Calu3 (cell line): ENCODE measurements at regions not wholly inside any gene's neighbourhood (a gene's known extent, or its start where the extent isn't known, plus 50 kb on each side); places are given as distances from the start of the nearest gene placed in this dataset.

Experiments
- BruUV-seq: library from RNA; stranded (reverse); fragments of 400-500 nt; replicated peaks from 2 replicates; lab custom pipeline; 2021; lab: Mats Ljungman, UMichigan
- CTCF ChIA-PET: fragments of 300-600 bp; sonication (Branson Sonifier 250); formaldehyde crosslinking; loops from one replicate; lab custom pipeline; 2022; ENCODE audit warnings: antibody characterized with exemption; lab: Charles Lee
- DNase-seq: peaks from one replicate; pipeline ENCODE4 v3.0.0; 2022
- H3K27ac Mint-ChIP-seq: one replicate; pipeline ENCODE4 v1.8.0; 2022; ENCODE audit warnings: mixed read lengths; ENCODE audit not compliant: unreplicated experiment
- H3K27me3 Mint-ChIP-seq: one replicate; pipeline ENCODE4 v1.8.0; 2022; ENCODE audit warnings: mixed read lengths; ENCODE audit not compliant: unreplicated experiment
- H3K36me3 Mint-ChIP-seq: one replicate; pipeline ENCODE4 v1.8.0; 2022; ENCODE audit warnings: mild to moderate bottlenecking, moderate library complexity, mixed read lengths; ENCODE audit not compliant: insufficient read depth, unreplicated experiment
- H3K4me1 Mint-ChIP-seq: one replicate; pipeline ENCODE4 v1.8.0; 2022; ENCODE audit warnings: mild to moderate bottlenecking, low read depth, mixed read lengths; ENCODE audit not compliant: unreplicated experiment
- H3K4me3 Mint-ChIP-seq: one replicate; pipeline ENCODE4 v1.8.0; 2022; ENCODE audit warnings: mild to moderate bottlenecking, low read depth, moderate library complexity, mixed read lengths; ENCODE audit not compliant: unreplicated experiment
- H3K9me3 Mint-ChIP-seq: one replicate; pipeline ENCODE4 v1.8.0; 2022; ENCODE audit warnings: low read depth, mixed read lengths; ENCODE audit not compliant: unreplicated experiment
- CTCF ChIP-seq: fragments of 200-600 bp; IDR thresholded peaks from one replicate; pipeline ENCODE4 v1.8.0; 2022; ENCODE audit warnings: antibody characterized with exemption; ENCODE audit not compliant: unreplicated experiment
- intact Hi-C: fragments of 100-400 bp; cut with micrococcal nuclease; formaldehyde crosslinking; loops from one replicate; pipeline ENCODE4 v1.10.0; 2022; ENCODE audit not compliant: unreplicated experiment

- CTCF ChIA-PET, result no interaction called here
- intact Hi-C loops, result no loop called here
- peaks cover 13% of the 10 kb centered on the region for H3K9me3 Mint-ChIP-seq
- H3K36me3 Mint-ChIP-seq, result no peaks in the 10 kb centered on the region
- no peaks in the 10 kb centered on the region for H3K27me3 Mint-ChIP-seq
- H3K27ac Mint-ChIP-seq, result no peak overlapping the region
- DNase-seq, result no peak
- TF ChIP-seq CTCF, result no peak
- no peak overlapping the region for H3K4me3 Mint-ChIP-seq
- BruUV-seq, result no TSS peak
- H3K4me1 Mint-ChIP-seq, result no peaks in the 10 kb centered on the region
These were observed 392.5 kb downstream of the PBX1 start for GRCh38 chr1:164951508-164951907.

GRCh38 chr1:164950541-164950986 is 391.6 kb downstream of the PBX1 start:
- CTCF ChIA-PET, result no interaction called here
- no peaks in the 10 kb centered on the region for H3K36me3 Mint-ChIP-seq
- TF ChIP-seq CTCF, result no peak
- H3K9me3 Mint-ChIP-seq, result peaks cover 15% of the 10 kb centered on the region
- H3K4me3 Mint-ChIP-seq, result no peak overlapping the region
- intact Hi-C loops, result no loop called here
- H3K4me1 Mint-ChIP-seq, result no peaks in the 10 kb centered on the region
- H3K27me3 Mint-ChIP-seq, result no peaks in the 10 kb centered on the region
- DNase-seq, result no peak
- H3K27ac Mint-ChIP-seq, result no peak overlapping the region
- no TSS peak for BruUV-seq

- DNase-seq, result no peak
- no peaks in the 10 kb centered on the region for H3K36me3 Mint-ChIP-seq
- CTCF ChIA-PET, result no interaction called here
- no peaks in the 10 kb centered on the region for H3K4me1 Mint-ChIP-seq
- H3K4me3 Mint-ChIP-seq, result no peak overlapping the region
- H3K27ac Mint-ChIP-seq, result no peak overlapping the region
- H3K9me3 Mint-ChIP-seq, result peaks cover 15% of the 10 kb centered on the region
- intact Hi-C loops, result no loop called here
- H3K27me3 Mint-ChIP-seq, result no peaks in the 10 kb centered on the region
- TF ChIP-seq CTCF, result no peak
- BruUV-seq, result no TSS peak
These were observed 390.9 kb downstream of the PBX1 start for GRCh38 chr1:164949771-164950471.

- TF ChIP-seq CTCF, result no peak
- BruUV-seq, result no TSS peak
- CTCF ChIA-PET, result no interaction called here
- peaks cover 16% of the 10 kb centered on the region for H3K9me3 Mint-ChIP-seq
- no peak overlapping the region for H3K4me3 Mint-ChIP-seq
- no peaks in the 10 kb centered on the region for H3K27me3 Mint-ChIP-seq
- no peaks in the 10 kb centered on the region for H3K4me1 Mint-ChIP-seq
- intact Hi-C loops, result no loop called here
- no peak overlapping the region for H3K27ac Mint-ChIP-seq
- no peaks in the 10 kb centered on the region for H3K36me3 Mint-ChIP-seq
- DNase-seq, result no peak
These were observed 389.1 kb downstream of the PBX1 start for GRCh38 chr1:164948101-164948500.
